Suprapubic skin (tissue), 4 donors: ENCODE measurements at regions not wholly inside any gene's neighbourhood (a gene's known extent, or its start where the extent isn't known, plus 50 kb on each side); places are given as distances from the start of the nearest gene placed in this dataset.
"Not testable (repeated sequence)": the region's sequence is repeated elsewhere in the genome, so short reads cannot be mapped to it uniquely, and the experiment has no call there.

Source experiments
- DNase-seq, 2 donors: peaks; one replicate each; pipeline ENCODE4 v3.0.0-alpha.2; 2019; ENCODE audit warnings: low spot score in 2 of 2
- H3K27ac ChIP-seq: fragments of 200-600 bp; sonication (generic); one replicate; pipeline ENCODE4 v1.5.1; 2019
- H3K27me3 ChIP-seq: fragments of 200-600 bp; sonication (generic); one replicate; pipeline ENCODE4 v1.5.1; 2019
- H3K36me3 ChIP-seq: fragments of 200-600 bp; sonication (generic); one replicate; pipeline ENCODE4 v1.5.1; 2019
- H3K4me1 ChIP-seq: fragments of 200-600 bp; sonication (generic); one replicate; pipeline ENCODE4 v1.5.1; 2019
- H3K4me3 ChIP-seq: fragments of 200-600 bp; sonication (generic); one replicate; pipeline ENCODE4 v1.5.1; 2019; ENCODE audit warnings: mild to moderate bottlenecking
- H3K9me3 ChIP-seq: fragments of 200-600 bp; sonication (generic); one replicate; pipeline ENCODE4 v1.5.1; 2019
- EP300 ChIP-seq: sonication (generic); formaldehyde crosslinking; IDR thresholded peaks from one replicate; pipeline ENCODE4 v1.6.1; 2017; ENCODE audit warnings: antibody characterized with exemption
- POLR2A ChIP-seq, 2 donors: fragments of 450-650 bp; IDR thresholded peaks; one replicate each; pipeline ENCODE4 v1.6.1; 2017; ENCODE audit warnings: antibody characterized with exemption in 2 of 2, mild to moderate bottlenecking in 2 of 2, moderate library complexity in 2 of 2
- POLR2AphosphoS5 ChIP-seq, 3 donors: sonication (generic); formaldehyde crosslinking; IDR thresholded peaks; one replicate each; pipeline ENCODE4 v1.6.1; 2017; ENCODE audit warnings: antibody characterized with exemption in 3 of 3
- WGBS: methylation state at CpG from one replicate; pipeline ENCODE4 v1.1.5; 2018; 5-methylcytosine and 5-hydroxymethylcytosine counted together
- TF ChIP-seq, protein P1 (sequence below), 2 donors: fragments of 200-600 bp in 1 of 2; fragments of 450-650 bp in 1 of 2; sonication (generic) in 1 of 2; IDR thresholded peaks; one replicate each; pipeline ENCODE4 v1.5.1; 2016 to 2019; ENCODE audit warnings: antibody characterized with exemption in 2 of 2, mild to moderate bottlenecking in 1 of 2, moderate library complexity in 1 of 2

DNA sequence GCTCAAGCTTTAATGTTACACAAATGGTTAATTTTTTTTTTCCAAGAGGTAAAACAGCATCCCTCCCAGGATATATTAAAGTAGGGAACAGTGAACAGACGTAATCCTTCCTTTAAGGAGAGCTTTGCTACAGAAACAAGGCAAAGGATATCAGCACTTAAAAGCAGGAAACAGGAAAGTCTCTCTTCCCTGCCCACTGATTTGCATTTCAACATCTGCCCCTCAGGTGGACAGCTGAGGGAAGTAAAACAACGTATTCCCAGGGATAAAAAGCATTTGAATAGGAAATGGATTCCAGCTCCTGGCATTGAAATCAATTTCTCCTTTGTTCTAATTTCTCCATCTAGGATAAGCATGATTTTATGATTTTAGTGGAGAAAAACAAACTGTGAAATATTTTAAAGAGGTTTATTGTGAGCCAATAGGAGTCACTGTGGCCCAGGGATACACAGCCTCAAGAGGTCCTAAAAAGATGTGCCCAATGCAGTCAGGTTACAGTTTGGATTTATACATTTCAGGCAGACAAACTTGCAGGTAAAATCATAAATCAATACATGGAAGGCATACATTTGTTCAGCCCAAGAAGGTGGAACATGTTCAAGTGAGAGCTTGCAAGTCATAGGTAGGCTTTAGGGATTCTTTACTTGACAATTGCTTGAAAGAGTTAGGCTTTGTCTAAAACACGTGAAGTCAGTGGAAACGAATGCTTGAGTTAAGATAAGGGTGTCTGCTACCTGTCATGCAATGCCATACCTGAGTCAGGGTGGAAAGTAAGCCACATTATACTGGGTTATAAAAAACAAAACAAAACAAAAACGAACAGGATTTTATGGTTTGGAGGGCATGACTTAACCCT is 286.2 kb upstream of the VWC2 start:
- no peak for DNase-seq
- Histone ChIP-seq H3K4me3 (no peak overlapping the region), H3K4me1 (no peaks in the 10 kb centered on the region), H3K27ac (no peak overlapping the region), H3K27me3 (no peaks in the 10 kb centered on the region), H3K9me3 (no peaks in the 10 kb centered on the region), H3K36me3 (no peaks in the 10 kb centered on the region)
- 20% methylated on average over 5 of the region's 5 CpGs for WGBS
- no peak for TF ChIP-seq POLR2AphosphoS5 (IDR thresholded peaks at IDR 0.05)
- TF ChIP-seq, protein P1, sequence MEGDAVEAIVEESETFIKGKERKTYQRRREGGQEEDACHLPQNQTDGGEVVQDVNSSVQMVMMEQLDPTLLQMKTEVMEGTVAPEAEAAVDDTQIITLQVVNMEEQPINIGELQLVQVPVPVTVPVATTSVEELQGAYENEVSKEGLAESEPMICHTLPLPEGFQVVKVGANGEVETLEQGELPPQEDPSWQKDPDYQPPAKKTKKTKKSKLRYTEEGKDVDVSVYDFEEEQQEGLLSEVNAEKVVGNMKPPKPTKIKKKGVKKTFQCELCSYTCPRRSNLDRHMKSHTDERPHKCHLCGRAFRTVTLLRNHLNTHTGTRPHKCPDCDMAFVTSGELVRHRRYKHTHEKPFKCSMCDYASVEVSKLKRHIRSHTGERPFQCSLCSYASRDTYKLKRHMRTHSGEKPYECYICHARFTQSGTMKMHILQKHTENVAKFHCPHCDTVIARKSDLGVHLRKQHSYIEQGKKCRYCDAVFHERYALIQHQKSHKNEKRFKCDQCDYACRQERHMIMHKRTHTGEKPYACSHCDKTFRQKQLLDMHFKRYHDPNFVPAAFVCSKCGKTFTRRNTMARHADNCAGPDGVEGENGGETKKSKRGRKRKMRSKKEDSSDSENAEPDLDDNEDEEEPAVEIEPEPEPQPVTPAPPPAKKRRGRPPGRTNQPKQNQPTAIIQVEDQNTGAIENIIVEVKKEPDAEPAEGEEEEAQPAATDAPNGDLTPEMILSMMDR (IDR thresholded peaks at IDR 0.05), result no peak
- no peak for TF ChIP-seq EP300
- TF ChIP-seq POLR2A (IDR thresholded peaks at IDR 0.05), result no peak

DNA sequence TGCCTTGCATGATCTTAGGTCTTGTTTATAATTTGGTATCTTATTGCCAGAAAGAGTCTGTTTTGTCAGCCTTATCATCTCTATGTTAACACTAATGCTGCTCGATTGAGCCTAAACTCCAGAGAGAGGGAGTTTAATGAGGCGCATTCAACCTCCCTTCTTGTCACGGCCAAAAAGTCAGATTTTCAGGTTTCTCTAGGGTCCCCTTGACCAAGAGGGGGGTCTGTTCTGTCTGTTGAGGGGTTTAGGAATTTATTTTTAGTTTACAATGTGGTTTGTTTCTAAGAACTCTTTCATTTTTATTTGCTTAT is 285.7 kb upstream of the VWC2 start:
- Histone ChIP-seq H3K4me3 (no peak overlapping the region), H3K27me3 (no peaks in the 10 kb centered on the region), H3K4me1 (no peaks in the 10 kb centered on the region), H3K27ac (no peak overlapping the region), H3K9me3 (no peaks in the 10 kb centered on the region), H3K36me3 (no peaks in the 10 kb centered on the region)
- 77% methylated on average over 3 of the region's 3 CpGs for WGBS
- no peak for DNase-seq
- TF ChIP-seq POLR2AphosphoS5 (IDR thresholded peaks at IDR 0.05) (no peak), POLR2A (IDR thresholded peaks at IDR 0.05) (no peak), EP300 (no peak)
- TF ChIP-seq, protein P1 (IDR thresholded peaks at IDR 0.05), result no peak

DNA sequence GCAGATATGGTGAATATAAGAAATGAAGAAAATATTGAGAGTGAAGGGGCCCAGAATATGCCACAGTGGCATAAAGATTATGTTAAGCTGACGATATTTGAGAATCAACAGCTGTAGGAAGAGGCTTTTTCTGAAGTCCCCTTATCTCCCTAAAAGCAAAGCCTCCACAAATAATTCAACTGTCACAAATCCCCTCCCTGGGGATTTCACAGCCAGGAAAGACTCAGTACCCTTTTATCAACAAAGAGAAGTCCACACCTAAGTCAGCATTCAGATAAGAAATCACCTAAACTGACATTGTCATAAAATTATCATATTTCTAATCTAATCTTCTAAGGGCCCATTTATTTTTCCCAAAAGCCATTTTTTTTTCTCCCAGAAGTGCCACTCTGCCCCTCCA is 284.9 kb upstream of the VWC2 start:
- no peak for DNase-seq

DNA sequence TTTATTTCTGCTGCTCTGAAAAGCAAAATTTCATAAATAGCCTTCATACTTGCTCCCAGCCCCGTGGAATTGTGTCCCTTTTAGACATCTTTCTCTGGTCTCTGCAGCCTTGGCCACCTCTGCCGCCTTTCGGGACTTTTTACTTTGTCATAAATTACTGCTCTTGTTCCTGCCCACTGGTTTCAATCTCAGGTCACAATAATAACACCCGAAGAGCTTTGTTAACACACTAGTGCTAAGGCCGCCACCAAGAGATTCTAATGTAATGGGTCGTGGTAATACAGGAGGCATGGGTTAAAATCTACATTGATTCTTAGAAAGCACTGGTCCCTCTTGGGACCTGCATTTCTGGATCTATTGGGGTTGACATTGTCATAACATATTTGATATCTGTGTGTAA is 276.0 kb upstream of the VWC2 start:
- no peak overlapping the region for H3K4me3 ChIP-seq
- WGBS, result 80% methylated on average over 6 of the region's 6 CpGs
- no peaks in the 10 kb centered on the region for H3K4me1 ChIP-seq
- no peaks in the 10 kb centered on the region for H3K36me3 ChIP-seq
- TF ChIP-seq POLR2A (IDR thresholded peaks at IDR 0.05), result no peak
- TF ChIP-seq POLR2AphosphoS5 (IDR thresholded peaks at IDR 0.05), result no peak
- TF ChIP-seq EP300, result no peak
- TF ChIP-seq, protein P1 (IDR thresholded peaks at IDR 0.05), result no peak
- H3K27me3 ChIP-seq, result no peaks in the 10 kb centered on the region
- no peak for DNase-seq
- H3K9me3 ChIP-seq, result no peaks in the 10 kb centered on the region
- no peak overlapping the region for H3K27ac ChIP-seq

More for the DNA sequence above, 284.9 kb upstream of the VWC2 start:
- TF ChIP-seq POLR2A (IDR thresholded peaks at IDR 0.05), result no peak
- TF ChIP-seq POLR2AphosphoS5 (IDR thresholded peaks at IDR 0.05), result no peak
- TF ChIP-seq, protein P1 (IDR thresholded peaks at IDR 0.05), result no peak
- TF ChIP-seq EP300, result no peak
- Histone ChIP-seq H3K4me1 (no peaks in the 10 kb centered on the region), H3K27me3 (no peaks in the 10 kb centered on the region), H3K27ac (no peak overlapping the region), H3K9me3 (no peaks in the 10 kb centered on the region), H3K4me3 (no peak overlapping the region), H3K36me3 (no peaks in the 10 kb centered on the region)
- 76% methylated on average over 1 of the region's 1 CpG for WGBS

DNA sequence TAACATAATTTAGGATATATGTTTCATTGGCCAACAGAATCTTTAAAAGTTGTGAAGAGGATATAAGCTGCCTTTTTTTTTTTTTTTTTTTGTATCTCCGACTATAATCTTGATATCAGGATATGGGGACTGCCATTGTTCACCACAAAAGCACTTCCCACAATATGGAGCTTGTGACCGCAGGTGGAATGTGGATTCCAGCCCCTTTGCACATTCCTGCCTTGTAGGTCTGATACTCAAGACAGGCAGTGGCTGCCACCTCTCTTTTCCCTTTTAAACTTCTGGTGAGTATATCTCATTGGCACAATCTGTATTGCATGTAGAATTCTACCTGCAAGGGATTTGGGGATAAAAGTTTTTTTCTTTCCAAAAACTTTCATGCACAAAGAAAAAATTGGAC is 272.7 kb upstream of the VWC2 start:
- Histone ChIP-seq H3K9me3 (no peaks in the 10 kb centered on the region), H3K36me3 (no peaks in the 10 kb centered on the region), H3K27me3 (no peaks in the 10 kb centered on the region), H3K4me1 (no peaks in the 10 kb centered on the region), H3K27ac (no peak overlapping the region), H3K4me3 (no peak overlapping the region)
- WGBS, result 74% methylated on average over 2 of the region's 2 CpGs
- no peak for TF ChIP-seq POLR2A (IDR thresholded peaks at IDR 0.05)
- no peak for TF ChIP-seq POLR2AphosphoS5 (IDR thresholded peaks at IDR 0.05)
- TF ChIP-seq, protein P1 (IDR thresholded peaks at IDR 0.05), result no peak
- no peak for TF ChIP-seq EP300
- no peak for DNase-seq

DNA sequence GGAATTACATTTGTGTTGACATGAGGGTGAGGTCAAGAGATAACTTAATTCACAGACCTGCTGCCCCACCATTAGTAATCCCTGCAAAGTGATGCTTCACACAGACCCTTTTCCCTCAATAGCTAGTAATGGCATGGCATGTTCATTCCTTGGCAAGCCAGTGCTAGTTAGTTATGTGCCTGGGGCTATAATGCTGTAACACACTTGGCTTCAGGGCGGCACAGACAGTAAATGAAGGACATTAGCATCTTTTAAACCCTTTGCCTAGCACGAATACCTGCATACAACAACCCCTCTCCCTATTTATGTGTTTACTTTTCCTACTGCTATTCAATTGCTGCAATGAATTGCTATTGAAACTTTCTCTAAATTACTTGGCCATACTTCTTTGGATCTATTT is 266.2 kb upstream of the VWC2 start:
- H3K4me1 ChIP-seq, H3K36me3 ChIP-seq, H3K9me3 ChIP-seq, H3K27me3 ChIP-seq, DNase-seq, H3K4me3 ChIP-seq, H3K27ac ChIP-seq: not testable (repeated sequence)
- WGBS, result 29% methylated on average over 2 of the region's 2 CpGs
